ENCODE measurements at regions not wholly inside any gene's neighbourhood (a gene's known extent, or its start where the extent isn't known, plus 50 kb on each side); places are given as distances from the start of the nearest gene placed in this dataset.

- DNase-seq (ENCODE audit: low spot score), result no peak
Observed at GRCh38 chr7:52146871-52147634, 830.4 kb upstream of the COBL start.

GRCh38 chr7:52143219-52143618 is 826.6 kb upstream of the COBL start:
- no peak for DNase-seq (ENCODE audit: low spot score)

- no peak for DNase-seq (ENCODE audit: low spot score)
Observed at GRCh38 chr7:52140851-52141250, 824.2 kb upstream of the COBL start.

GRCh38 chr7:52135403-52135802 is 818.8 kb upstream of the COBL start:
- DNase-seq (ENCODE audit: low spot score), result no peak

- DNase-seq (ENCODE audit: low spot score), result no peak
Observed at GRCh38 chr7:52129278-52129677, 812.7 kb upstream of the COBL start.

GRCh38 chr7:52120912-52121311 is 804.3 kb upstream of the COBL start:
- DNase-seq (ENCODE audit: low spot score), result no peak

GRCh38 chr7:52119537-52119936 is 802.9 kb upstream of the COBL start:
- no peak for DNase-seq (ENCODE audit: low spot score)

GRCh38 chr7:52114509-52114908 is 797.9 kb upstream of the COBL start:
- DNase-seq (ENCODE audit: low spot score), result no peak

GRCh38 chr7:52114056-52114455 is 797.4 kb upstream of the COBL start:
- DNase-seq (ENCODE audit: low spot score), result no peak

GRCh38 chr7:52107355-52107754 is 790.7 kb upstream of the COBL start:
- DNase-seq (ENCODE audit: low spot score), result no peak

- no peak for DNase-seq (ENCODE audit: low spot score)
Observed at GRCh38 chr7:52095861-52096260, 779.3 kb upstream of the COBL start.

GRCh38 chr7:52091996-52092395 is 775.4 kb upstream of the COBL start:
- no peak for DNase-seq (ENCODE audit: low spot score)

- no peak for DNase-seq (ENCODE audit: low spot score)
Observed at GRCh38 chr7:52091101-52091500, 774.5 kb upstream of the COBL start.

- DNase-seq (ENCODE audit: low spot score), result no peak
Observed at GRCh38 chr7:52088008-52088901, 771.6 kb upstream of the COBL start.

GRCh38 chr7:52085610-52086009 is 769.0 kb upstream of the COBL start:
- no peak for DNase-seq (ENCODE audit: low spot score)

- DNase-seq (ENCODE audit: low spot score), result no peak
Observed at GRCh38 chr7:52080493-52080892, 763.9 kb upstream of the COBL start.

GRCh38 chr7:52079726-52080125 is 763.1 kb upstream of the COBL start:
- no peak for DNase-seq (ENCODE audit: low spot score)

- DNase-seq (ENCODE audit: low spot score), result no peak
Observed at GRCh38 chr7:52077571-52077970, 761.0 kb upstream of the COBL start.

- no peak for DNase-seq (ENCODE audit: low spot score)
Observed at GRCh38 chr7:52074912-52075311, 758.3 kb upstream of the COBL start.

- DNase-seq (ENCODE audit: low spot score), result no peak
Observed at GRCh38 chr7:52074071-52074470, 757.5 kb upstream of the COBL start.

- DNase-seq (ENCODE audit: low spot score), result no peak
Observed at GRCh38 chr7:52071744-52072143, 755.1 kb upstream of the COBL start.

- no peak for DNase-seq (ENCODE audit: low spot score)
Observed at GRCh38 chr7:52064493-52064892, 747.9 kb upstream of the COBL start.

- no peak for DNase-seq (ENCODE audit: low spot score)
Observed at GRCh38 chr7:52061666-52062065, 745.1 kb upstream of the COBL start.
